Astrocyte of the cerebellum (primary cell): ENCODE measurements at regions not wholly inside any gene's neighbourhood (a gene's known extent, or its start where the extent isn't known, plus 50 kb on each side); places are given as distances from the start of the nearest gene placed in this dataset.

Experiments used
- DNase-seq: peaks from one replicate; pipeline ENCODE4 v3.0.0-alpha.2; 2011; ENCODE audit warnings: low read depth
- H3K4me3 ChIP-seq: 2 replicates; pipeline ENCODE4 v1.5.1; 2011; ENCODE audit warnings: mild to moderate bottlenecking, low read depth, low read length, moderate library complexity
- CTCF ChIP-seq: IDR thresholded peaks from 2 replicates; pipeline ENCODE4 v1.5.1; 2012; ENCODE audit warnings: low read length, low read depth, moderate library complexity, mild to moderate bottlenecking; ENCODE audit errors: missing control alignments
- in situ Hi-C: cut with HindIII; loops from 2 replicates; pipeline ENCODE4 v1.10.0; 2017; ENCODE audit warnings: low sequenced_read_pairs

- in situ Hi-C loops, result no loop called here
- H3K4me3 ChIP-seq, result no peak overlapping the region
- no peak for DNase-seq
- TF ChIP-seq CTCF, result no peak
Measured at GRCh38 chr4:53676402-53676871, 85.2 kb upstream of the LNX1 start.

GRCh38 chr4:53674903-53675302 is 83.6 kb upstream of the LNX1 start:
- in situ Hi-C loops, result no loop called here
- DNase-seq, result no peak
- no peak overlapping the region for H3K4me3 ChIP-seq
- no peak for TF ChIP-seq CTCF

- no peak overlapping the region for H3K4me3 ChIP-seq
- TF ChIP-seq CTCF, result no peak
- DNase-seq, result no peak
- in situ Hi-C loops, result no loop called here
Measured at GRCh38 chr4:53672873-53673272, 81.6 kb upstream of the LNX1 start.

GRCh38 chr4:53671757-53672156 is 80.5 kb upstream of the LNX1 start:
- no peak for TF ChIP-seq CTCF
- no peak for DNase-seq
- in situ Hi-C loops, result no loop called here
- H3K4me3 ChIP-seq, result no peak overlapping the region

- DNase-seq, result no peak
- no peak overlapping the region for H3K4me3 ChIP-seq
- no peak for TF ChIP-seq CTCF
- in situ Hi-C loops, result no loop called here
Measured at GRCh38 chr4:53659737-53660136, 68.5 kb upstream of the LNX1 start.

GRCh38 chr4:53659112-53659511 is 67.8 kb upstream of the LNX1 start:
- in situ Hi-C loops, result no loop called here
- no peak for DNase-seq
- H3K4me3 ChIP-seq, result no peak overlapping the region
- TF ChIP-seq CTCF, result no peak

GRCh38 chr4:53658029-53658428 is 66.7 kb upstream of the LNX1 start:
- in situ Hi-C loops, result no loop called here
- DNase-seq, result no peak
- TF ChIP-seq CTCF, result no peak
- H3K4me3 ChIP-seq, result no peak overlapping the region
